ENCODE measurements at regions not wholly inside any gene's neighbourhood (a gene's known extent, or its start where the extent isn't known, plus 50 kb on each side); places are given as distances from the start of the nearest gene placed in this dataset.
A peak's percentile ranks its signal among the peaks of the same experiment; 100 is the strongest.

- Histone ChIP-seq H2BK12ac (ENCODE audit: low read depth, low read length) (no peak overlapping the region), H3K14ac (ENCODE audit: insufficient read length) (no peak overlapping the region), H3K27ac (ENCODE audit: low read depth, low read length) (no peak overlapping the region), H3K23me2 (ENCODE audit: low read depth, low read length) (no peaks in the 10 kb centered on the region), H3K18ac (ENCODE audit: extremely low read depth, low read length) (no peak overlapping the region), H3K4me1 (replicated peaks in 1 of 4; ENCODE audit: control insufficient read depth in 3 of 4, insufficient read depth in 4 of 4, low read length in 3 of 4) (no peaks in the 10 kb centered on the region), H2BK15ac (ENCODE audit: low read length) (no peak overlapping the region), H2BK5ac (ENCODE audit: low read depth, low read length) (no peak overlapping the region), H3K56ac (replicated peaks; ENCODE audit: insufficient read length, low read depth, low read length) (no peak overlapping the region), H2BK20ac (ENCODE audit: low read length) (no peak overlapping the region), H3K36me3 (ENCODE audit: control insufficient read depth in 2 of 4, insufficient read depth in 4 of 4, low read length in 3 of 4) (no peaks in the 10 kb centered on the region), H2AFZ (ENCODE audit: low read length) (no peak overlapping the region), H4K20me1 (replicated peaks in 1 of 2; ENCODE audit: control insufficient read depth in 1 of 2, insufficient read depth in 2 of 2, low read length in 2 of 2) (no peaks in the 10 kb centered on the region), H3K9me3 (ENCODE audit: insufficient read depth in 2 of 2, low read depth in 1 of 2, low read length in 1 of 2) (no peaks in the 10 kb centered on the region), H2BK120ac (replicated peaks; ENCODE audit: low read depth, low read length) (no peak overlapping the region), H3K79me2 (ENCODE audit: control insufficient read depth in 1 of 2, insufficient read depth in 2 of 2, low read length in 2 of 2) (no peaks in the 10 kb centered on the region), H3K23ac (ENCODE audit: insufficient read length) (no peak overlapping the region), H3K27me3 (replicated peaks in 1 of 4; ENCODE audit: control insufficient read depth in 3 of 4, extremely low read depth in 1 of 4, insufficient read depth in 3 of 4, low read length in 3 of 4) (no peaks in the 10 kb centered on the region), H3K4ac (replicated peaks; ENCODE audit: insufficient read length, low read depth, low read length) (no peak overlapping the region), H3K4me3 (ENCODE audit: extremely low read depth in 1 of 4, insufficient read depth in 2 of 4, low read depth in 3 of 4, low read length in 4 of 4) (no peak overlapping the region), H3K9ac (replicated peaks in 1 of 4; ENCODE audit: extremely low read depth in 1 of 4, low read depth in 3 of 4, low read length in 3 of 4) (no peak overlapping the region), H4K5ac (ENCODE audit: insufficient read length, low read depth, low read length) (no peak overlapping the region), H2AK5ac (ENCODE audit: low read depth, low read length) (no peak overlapping the region), H3K4me2 (ENCODE audit: insufficient read depth in 1 of 2, low read depth in 2 of 2, low read length in 2 of 2) (no peak overlapping the region), H4K91ac (replicated peaks; ENCODE audit: insufficient read length, low read length) (peak overlapping the region; percentile 20), H3K79me1 (ENCODE audit: low read depth, low read length) (no peaks in the 10 kb centered on the region), H4K8ac (ENCODE audit: extremely low read depth, insufficient read depth, low read length) (no peak overlapping the region)
- ChIA-PET POLR2A (ENCODE audit: partially characterized antibody) (no interaction called here), CTCF (ENCODE audit: partially characterized antibody) (interaction anchor here (0.5 to 2.1 kb wide), 3 partner anchors 9 to 75 kb away, joined by 3 to 5 read pairs (median 4); no protein-coding TSS in a partner anchor)
- no peak for FAIRE-seq
- WGBS, 2 experiments (ENCODE audit: extremely low coverage in 1 of 2, insufficient coverage in 1 of 2, insufficient read length in 1 of 2, insufficient replicate concordance in 2 of 2, low coverage in 1 of 2, low lambda C conversion rate in 2 of 2, missing lambda C conversion rate in 1 of 2) = 91% methylated on average over 6 of the region's 6 CpGs; no CpG with 5 or more reads in 1 of the 2 experiments
- no peak for DNase-seq (ENCODE audit: low read depth in 1 of 2, low spot score in 2 of 2)
- TF ChIP-seq POLR2AphosphoS5 (IDR thresholded peaks at IDR 0.05; ENCODE audit: low read depth, low read length) = no peak
- TF ChIP-seq HDAC6 (IDR thresholded peaks at IDR 0.05; ENCODE audit: low read depth, low read length) = no peak
- TF ChIP-seq GABPA (IDR thresholded peaks at IDR 0.05; ENCODE audit: borderline replicate concordance, insufficient read depth, low read length) = no peak
- TF ChIP-seq CEBPB (IDR thresholded peaks at IDR 0.05; ENCODE audit: low read depth, low read length) = no peak
- TF ChIP-seq CBX5 (IDR thresholded peaks at IDR 0.05; ENCODE audit: low read depth, low read length) = no peak
- no peak for TF ChIP-seq BACH1 (IDR thresholded peaks at IDR 0.05; ENCODE audit: low read length)
- TF ChIP-seq YY1 (IDR thresholded peaks at IDR 0.05; ENCODE audit: low read depth, low read length) = no peak
- no peak for TF ChIP-seq EZH2 (IDR thresholded peaks at IDR 0.05; ENCODE audit: low read depth, low read length, severe bottlenecking)
- TF ChIP-seq NRF1 (IDR thresholded peaks at IDR 0.05; ENCODE audit: low read depth, low read length) = no peak
- TF ChIP-seq GTF2F1 (IDR thresholded peaks at IDR 0.05; ENCODE audit: borderline replicate concordance, low read depth, low read length) = no peak
These were observed 122.8 kb downstream of the ATPSCKMT start for GRCh38 chr5:10126900-10127299.
